Endothelial cell (in vitro differentiated cells): ENCODE measurements at regions not wholly inside any gene's neighbourhood (a gene's known extent, or its start where the extent isn't known, plus 50 kb on each side); places are given as distances from the start of the nearest gene placed in this dataset.

Experiments
- DNase-seq: peaks from one replicate; pipeline ENCODE4 v3.0.0; 2021; ENCODE audit warnings: low spot score
- H3K27ac Mint-ChIP-seq: one replicate; pipeline ENCODE4 v1.8.0; 2021; ENCODE audit warnings: mixed read lengths, inconsistent platforms; ENCODE audit not compliant: unreplicated experiment
- H3K27me3 Mint-ChIP-seq: one replicate; pipeline ENCODE4 v1.8.0; 2021; ENCODE audit warnings: mild to moderate bottlenecking, moderate library complexity, mixed read lengths, inconsistent platforms; ENCODE audit not compliant: unreplicated experiment
- H3K36me3 Mint-ChIP-seq: one replicate; pipeline ENCODE4 v1.8.0; 2021; ENCODE audit warnings: mild to moderate bottlenecking, low read depth, mixed read lengths, inconsistent platforms; ENCODE audit not compliant: unreplicated experiment
- H3K4me1 Mint-ChIP-seq: one replicate; pipeline ENCODE4 v1.8.0; 2021; ENCODE audit warnings: mild to moderate bottlenecking, mixed read lengths, inconsistent platforms; ENCODE audit not compliant: unreplicated experiment
- H3K4me3 Mint-ChIP-seq: one replicate; pipeline ENCODE4 v1.8.0; 2021; ENCODE audit warnings: mild to moderate bottlenecking, mixed read lengths, inconsistent platforms; ENCODE audit not compliant: unreplicated experiment
- H3K9me3 Mint-ChIP-seq: one replicate; pipeline ENCODE4 v1.8.0; 2021; ENCODE audit warnings: mixed read lengths, inconsistent platforms; ENCODE audit not compliant: unreplicated experiment
- CTCF ChIP-seq: fragments of 200-600 bp; sonication (generic); IDR thresholded peaks from one replicate; pipeline ENCODE4 v1.5.0; 2021; ENCODE audit warnings: antibody characterized with exemption; ENCODE audit not compliant: unreplicated experiment

DNA sequence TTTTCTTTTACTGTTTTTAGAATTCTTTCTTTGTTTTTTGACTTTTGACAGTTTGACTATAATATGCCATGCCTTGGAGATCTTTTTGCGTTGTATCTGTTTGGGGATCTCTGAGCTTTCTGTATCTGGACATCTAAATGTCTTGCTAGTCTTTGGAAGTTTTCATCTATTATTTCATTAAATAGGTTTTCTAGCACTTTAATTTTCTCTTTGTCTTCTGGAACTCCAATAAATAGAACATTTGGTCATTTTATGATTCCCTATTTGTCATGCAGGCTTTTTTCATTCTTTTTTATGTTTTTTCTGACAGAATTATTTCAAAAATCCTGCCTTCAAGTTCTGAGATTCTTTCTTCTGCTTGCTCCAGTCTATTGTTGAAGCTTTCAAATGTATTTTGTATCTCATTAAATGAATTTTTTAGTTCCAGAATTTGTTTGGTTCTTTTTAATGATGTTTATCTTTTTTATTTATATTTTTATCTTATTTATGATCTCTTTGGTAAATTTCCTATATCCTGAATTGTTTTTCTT, 201.4 kb downstream of the CHD9NB start:
- Mint-ChIP-seq H3K4me3 (no peak overlapping the region), H3K27me3 (no peaks in the 10 kb centered on the region), H3K4me1 (no peaks in the 10 kb centered on the region), H3K27ac (no peak overlapping the region), H3K9me3 (no peaks in the 10 kb centered on the region), H3K36me3 (no peaks in the 10 kb centered on the region)
- DNase-seq, result no peak
- TF ChIP-seq CTCF, result no peak

GRCh38 chr16:52843381-52843780, 209.3 kb downstream of the CHD9NB start:
- Mint-ChIP-seq H3K9me3 (no peaks in the 10 kb centered on the region), H3K4me1 (no peaks in the 10 kb centered on the region), H3K4me3 (no peak overlapping the region)

DNA sequence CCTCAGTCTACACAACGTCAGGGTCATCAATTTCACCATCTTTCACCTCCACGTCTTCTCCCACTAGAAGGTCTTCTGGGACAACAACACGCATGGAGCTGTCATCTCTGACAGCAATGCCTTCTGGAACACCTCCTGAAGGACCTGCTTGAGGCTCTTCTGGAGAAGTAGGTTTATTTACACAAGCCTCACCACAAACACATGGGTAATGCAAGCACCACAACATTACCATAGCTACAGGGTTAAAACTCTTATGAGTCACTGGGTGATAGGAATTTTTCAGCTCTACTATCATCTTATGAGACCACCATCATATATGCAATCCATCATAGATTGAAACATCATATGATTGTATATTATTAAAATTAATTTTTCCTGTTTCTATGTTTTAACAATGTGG, 215.4 kb downstream of the CHD9NB start:
- no peaks in the 10 kb centered on the region for H3K9me3 Mint-ChIP-seq

More at GRCh38 chr16:52843381-52843780, 209.3 kb downstream of the CHD9NB start:
- DNase-seq, result no peak
- Mint-ChIP-seq H3K27ac (no peak overlapping the region), H3K27me3 (no peaks in the 10 kb centered on the region), H3K36me3 (no peaks in the 10 kb centered on the region)
- TF ChIP-seq CTCF, result no peak

DNA sequence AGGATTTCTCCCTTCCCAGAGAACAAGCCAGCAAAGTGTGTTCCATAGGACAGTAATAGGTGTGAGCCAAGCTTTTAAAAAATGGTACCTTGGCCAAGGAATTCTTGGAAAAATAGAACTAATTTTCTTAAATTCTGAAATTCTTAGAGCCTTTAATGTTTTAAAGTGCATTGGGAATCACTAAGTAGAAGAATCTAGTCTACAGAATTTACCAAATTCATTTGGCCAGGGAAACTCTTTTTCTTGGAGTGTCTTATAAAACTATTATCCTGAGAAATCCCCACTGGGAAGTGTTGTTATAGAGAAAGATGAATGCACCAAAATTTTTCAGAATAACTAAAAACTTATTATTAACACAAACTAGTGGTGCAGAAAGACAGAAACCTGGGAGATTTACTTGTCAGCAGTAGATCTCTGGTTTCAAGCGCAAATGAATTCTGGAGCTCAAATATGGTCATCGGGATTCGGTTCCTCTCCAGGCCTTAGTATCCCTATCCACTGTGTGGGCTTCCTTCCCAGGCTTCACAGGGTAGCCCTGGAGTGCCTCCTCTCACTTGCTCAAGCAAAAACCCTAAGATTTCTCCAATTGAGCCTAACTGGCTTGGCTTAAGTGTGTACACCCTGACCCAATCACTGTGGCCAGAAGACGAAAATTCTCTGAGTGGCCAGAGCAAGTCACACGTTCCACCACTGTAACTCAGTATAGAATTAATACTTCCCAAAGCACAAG, 217.8 kb downstream of the CHD9NB start:
- H3K4me3 Mint-ChIP-seq, result no peak overlapping the region
- no peaks in the 10 kb centered on the region for H3K4me1 Mint-ChIP-seq
- no peaks in the 10 kb centered on the region for H3K36me3 Mint-ChIP-seq
- H3K9me3 Mint-ChIP-seq, result no peaks in the 10 kb centered on the region
- H3K27ac Mint-ChIP-seq, result no peak overlapping the region
- TF ChIP-seq CTCF, result no peak
- no peak for DNase-seq
- H3K27me3 Mint-ChIP-seq, result peaks cover 2% of the 10 kb centered on the region

More for the DNA sequence above, 215.4 kb downstream of the CHD9NB start:
- no peak for TF ChIP-seq CTCF
- H3K4me3 Mint-ChIP-seq, result no peak overlapping the region
- no peaks in the 10 kb centered on the region for H3K4me1 Mint-ChIP-seq
- no peak overlapping the region for H3K27ac Mint-ChIP-seq
- peaks cover 2% of the 10 kb centered on the region for H3K27me3 Mint-ChIP-seq
- no peak for DNase-seq
- no peaks in the 10 kb centered on the region for H3K36me3 Mint-ChIP-seq

- Mint-ChIP-seq H3K4me1 (peaks cover 5% of the 10 kb centered on the region), H3K36me3 (no peaks in the 10 kb centered on the region)
Measured at GRCh38 chr16:52832771-52833170, 219.9 kb downstream of the CHD9NB start.

More at GRCh38 chr16:52832771-52833170, 219.9 kb downstream of the CHD9NB start:
- H3K4me3 Mint-ChIP-seq, result no peak overlapping the region
- no peak overlapping the region for H3K27ac Mint-ChIP-seq
- no peak for DNase-seq
- peaks cover 2% of the 10 kb centered on the region for H3K27me3 Mint-ChIP-seq
- H3K9me3 Mint-ChIP-seq, result no peaks in the 10 kb centered on the region
- TF ChIP-seq CTCF, result no peak
